GM11168 (cell line): ENCODE measurements at regions not wholly inside any gene's neighbourhood (a gene's known extent, or its start where the extent isn't known, plus 50 kb on each side); places are given as distances from the start of the nearest gene placed in this dataset.

Experiments
- in situ Hi-C: fragments of 300-500 bp; cut with MboI; formaldehyde crosslinking; loops from one replicate; pipeline ENCODE4 v1.12.0; 2022; ENCODE audit warnings: low sequenced_read_pairs; ENCODE audit not compliant: unreplicated experiment

GRCh38 chr11:62033191-62034035, 66.0 kb upstream of the FTH1 start:
- in situ Hi-C loops = no loop called here

GRCh38 chr11:62030071-62030684, 62.7 kb upstream of the FTH1 start:
- in situ Hi-C loops = no loop called here

GRCh38 chr11:62026739-62027370, 59.4 kb upstream of the FTH1 start:
- in situ Hi-C loops = no loop called here

GRCh38 chr11:62025487-62026105, 58.2 kb upstream of the FTH1 start:
- in situ Hi-C loops = no loop called here

GRCh38 chr11:62024936-62025486, 57.6 kb upstream of the FTH1 start:
- in situ Hi-C loops = no loop called here

GRCh38 chr11:62022211-62022610, 54.8 kb upstream of the FTH1 start:
- in situ Hi-C loops = no loop called here

- in situ Hi-C loops = no loop called here
Observed at GRCh38 chr11:62020661-62021060, 53.2 kb upstream of the FTH1 start.

GRCh38 chr11:62018981-62019664, 51.7 kb upstream of the FTH1 start:
- in situ Hi-C loops = no loop called here

GRCh38 chr11:62017878-62018655, 50.6 kb upstream of the FTH1 start:
- in situ Hi-C loops = no loop called here
